KMS-11 (cell line): ENCODE measurements at regions not wholly inside any gene's neighbourhood (a gene's known extent, or its start where the extent isn't known, plus 50 kb on each side); places are given as distances from the start of the nearest gene placed in this dataset.

Experiments
- H2AFZ ChIP-seq: fragments of 200-600 bp; sonication (generic); 2 replicates; pipeline ENCODE4 v1.6.1; 2016; ENCODE audit warnings: antibody characterized with exemption, mixed run types, low read depth
- H3K27ac ChIP-seq: fragments of 200-600 bp; sonication (generic); 2 replicates; pipeline ENCODE4 v1.6.1; 2016; ENCODE audit warnings: mild to moderate bottlenecking, mixed run types
- H3K27me3 ChIP-seq: fragments of 200-600 bp; sonication (generic); 2 replicates; pipeline ENCODE4 v1.6.1; 2017; ENCODE audit warnings: mild to moderate bottlenecking, low read depth, mixed run types, moderate library complexity; ENCODE audit not compliant: insufficient read depth
- H3K36me3 ChIP-seq: fragments of 200-600 bp; sonication (generic); 2 replicates; pipeline ENCODE4 v1.6.1; 2017; ENCODE audit warnings: mild to moderate bottlenecking, mixed run types; ENCODE audit not compliant: insufficient read depth
- H3K4me1 ChIP-seq: fragments of 200-600 bp; sonication (generic); 2 replicates; pipeline ENCODE4 v1.6.1; 2016; ENCODE audit warnings: mild to moderate bottlenecking, low read depth, mixed run types; ENCODE audit not compliant: poor library complexity, severe bottlenecking
- H3K4me2 ChIP-seq: fragments of 200-600 bp; sonication (generic); 2 replicates; pipeline ENCODE4 v1.7.0; 2016; ENCODE audit warnings: mild to moderate bottlenecking, mixed run types
- H3K4me3 ChIP-seq: fragments of 200-600 bp; sonication (generic); IDR thresholded peaks from 2 replicates; pipeline ENCODE4 v1.6.1; 2017; ENCODE audit warnings: low read depth, low read length, mixed read lengths; ENCODE audit not compliant: insufficient read depth
- H3K79me2 ChIP-seq: fragments of 200-600 bp; sonication (generic); 2 replicates; pipeline ENCODE4 v1.6.1; 2016; ENCODE audit warnings: low read depth, mixed run types; ENCODE audit not compliant: insufficient read depth
- H3K9ac ChIP-seq: fragments of 200-600 bp; sonication (generic); 2 replicates; pipeline ENCODE4 v1.6.1; 2016; ENCODE audit warnings: mild to moderate bottlenecking, mixed run types
- H4K20me1 ChIP-seq: fragments of 200-600 bp; sonication (generic); 2 replicates; pipeline ENCODE4 v1.6.1; 2016; ENCODE audit warnings: mild to moderate bottlenecking, mixed run types; ENCODE audit not compliant: insufficient read depth
- TF ChIP-seq, protein P1 (sequence below): fragments of 200-600 bp; sonication (generic); conservative IDR thresholded peaks from 2 replicates; pipeline ENCODE4 v1.6.1; 2017; ENCODE audit warnings: low read depth, mild to moderate bottlenecking, antibody characterized with exemption, low read length, moderate library complexity, mixed read lengths

- H3K27me3 ChIP-seq = no peaks in the 10 kb centered on the region
- H3K9ac ChIP-seq = no peak overlapping the region
- H3K36me3 ChIP-seq = no peaks in the 10 kb centered on the region
- H3K4me3 ChIP-seq = no peak overlapping the region
- TF ChIP-seq, protein P1, sequence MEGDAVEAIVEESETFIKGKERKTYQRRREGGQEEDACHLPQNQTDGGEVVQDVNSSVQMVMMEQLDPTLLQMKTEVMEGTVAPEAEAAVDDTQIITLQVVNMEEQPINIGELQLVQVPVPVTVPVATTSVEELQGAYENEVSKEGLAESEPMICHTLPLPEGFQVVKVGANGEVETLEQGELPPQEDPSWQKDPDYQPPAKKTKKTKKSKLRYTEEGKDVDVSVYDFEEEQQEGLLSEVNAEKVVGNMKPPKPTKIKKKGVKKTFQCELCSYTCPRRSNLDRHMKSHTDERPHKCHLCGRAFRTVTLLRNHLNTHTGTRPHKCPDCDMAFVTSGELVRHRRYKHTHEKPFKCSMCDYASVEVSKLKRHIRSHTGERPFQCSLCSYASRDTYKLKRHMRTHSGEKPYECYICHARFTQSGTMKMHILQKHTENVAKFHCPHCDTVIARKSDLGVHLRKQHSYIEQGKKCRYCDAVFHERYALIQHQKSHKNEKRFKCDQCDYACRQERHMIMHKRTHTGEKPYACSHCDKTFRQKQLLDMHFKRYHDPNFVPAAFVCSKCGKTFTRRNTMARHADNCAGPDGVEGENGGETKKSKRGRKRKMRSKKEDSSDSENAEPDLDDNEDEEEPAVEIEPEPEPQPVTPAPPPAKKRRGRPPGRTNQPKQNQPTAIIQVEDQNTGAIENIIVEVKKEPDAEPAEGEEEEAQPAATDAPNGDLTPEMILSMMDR = no peak
- H4K20me1 ChIP-seq = no peaks in the 10 kb centered on the region
- H3K79me2 ChIP-seq = no peaks in the 10 kb centered on the region
- H3K4me1 ChIP-seq = no peaks in the 10 kb centered on the region
- no peak overlapping the region for H3K27ac ChIP-seq
- no peak overlapping the region for H2AFZ ChIP-seq
- no peak overlapping the region for H3K4me2 ChIP-seq
Observed at GRCh38 chr2:18304849-18305248, 255.6 kb downstream of the RDH14 start.

DNA sequence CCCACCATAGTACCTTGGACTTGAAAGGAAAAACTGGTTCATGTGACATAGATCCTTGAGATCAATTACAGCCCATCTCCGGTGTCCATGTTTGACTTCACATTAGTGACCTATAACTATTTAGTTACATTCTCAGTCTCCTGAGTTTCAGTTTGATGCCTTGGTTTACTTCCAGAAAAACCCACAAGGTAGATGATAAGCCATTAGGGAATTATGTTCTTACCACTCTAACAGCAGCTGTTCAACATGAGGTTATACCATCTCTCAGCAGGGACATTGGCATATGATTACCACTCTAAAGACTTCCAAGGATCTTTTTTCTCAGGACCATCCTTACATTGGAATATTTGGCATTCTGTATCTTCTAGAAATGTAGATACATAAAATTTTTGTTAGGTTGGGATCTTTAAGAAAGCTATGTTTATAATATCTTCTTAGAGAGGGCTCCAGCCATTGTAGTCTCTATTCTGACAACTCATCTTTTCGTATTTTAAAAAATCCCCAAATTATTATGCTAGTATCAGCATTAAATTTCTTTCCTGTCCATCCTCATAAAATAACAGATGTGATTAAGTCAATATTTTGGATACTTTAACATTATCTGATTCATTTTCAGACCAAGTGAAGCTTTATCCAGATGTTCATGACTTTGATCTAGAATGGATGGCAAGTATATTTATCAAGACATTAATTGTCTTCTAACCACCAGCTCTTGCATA is 258.9 kb downstream of the RDH14 start:
- no peak overlapping the region for H3K4me2 ChIP-seq
- H3K27ac ChIP-seq = no peak overlapping the region
- H3K27me3 ChIP-seq = no peaks in the 10 kb centered on the region
- no peaks in the 10 kb centered on the region for H4K20me1 ChIP-seq
- H2AFZ ChIP-seq = no peak overlapping the region
- no peaks in the 10 kb centered on the region for H3K4me1 ChIP-seq
- H3K36me3 ChIP-seq = no peaks in the 10 kb centered on the region
- TF ChIP-seq, protein P1 = no peak
- H3K79me2 ChIP-seq = no peaks in the 10 kb centered on the region
- no peak overlapping the region for H3K9ac ChIP-seq
- H3K4me3 ChIP-seq = no peak overlapping the region

GRCh38 chr2:18299423-18300212 is 260.8 kb downstream of the RDH14 start:
- Histone ChIP-seq H3K9ac (no peak overlapping the region), H3K27me3 (no peaks in the 10 kb centered on the region), H3K27ac (no peak overlapping the region), H3K4me2 (no peak overlapping the region), H4K20me1 (no peaks in the 10 kb centered on the region), H3K4me3 (no peak overlapping the region), H2AFZ (no peak overlapping the region), H3K4me1 (no peaks in the 10 kb centered on the region), H3K36me3 (no peaks in the 10 kb centered on the region), H3K79me2 (no peaks in the 10 kb centered on the region)
- TF ChIP-seq, protein P1 = no peak

DNA sequence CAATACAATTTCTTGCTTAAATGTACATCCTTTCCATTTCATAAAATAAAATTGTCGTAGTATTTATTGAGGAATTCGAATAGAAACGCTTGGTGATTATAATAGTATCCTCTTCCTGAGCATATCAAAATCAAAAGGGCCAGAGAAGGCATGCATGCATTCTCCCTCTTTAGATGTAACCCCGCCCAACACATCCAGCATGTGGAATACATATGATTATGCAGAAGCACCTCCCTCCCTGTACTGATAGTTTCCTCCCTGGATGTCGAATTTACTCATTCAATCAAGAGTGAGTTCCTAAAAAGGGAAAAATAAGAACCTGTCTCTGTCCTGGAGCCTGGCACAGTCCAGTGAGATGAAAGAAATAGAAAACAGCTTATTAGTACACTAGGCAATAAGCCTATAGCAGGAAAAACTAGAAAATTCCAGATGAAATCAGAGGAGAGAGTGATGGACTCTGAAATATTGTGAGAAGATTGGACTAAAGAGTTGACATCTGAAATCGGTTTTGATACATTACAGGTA is 262.9 kb downstream of the RDH14 start:
- Histone ChIP-seq H3K9ac (no peak overlapping the region), H2AFZ (no peak overlapping the region), H3K4me2 (no peak overlapping the region), H3K36me3 (no peaks in the 10 kb centered on the region), H3K4me3 (no peak overlapping the region), H3K4me1 (no peaks in the 10 kb centered on the region), H3K27me3 (no peaks in the 10 kb centered on the region), H4K20me1 (no peaks in the 10 kb centered on the region), H3K79me2 (no peaks in the 10 kb centered on the region), H3K27ac (no peak overlapping the region)
- TF ChIP-seq, protein P1 = no peak
